GM23338 (cell line): ENCODE measurements at regions not wholly inside any gene's neighbourhood (a gene's known extent, or its start where the extent isn't known, plus 50 kb on each side); places are given as distances from the start of the nearest gene placed in this dataset.

Source experiments
- CTCF ChIP-seq, 2 experiments: fragments of 200-600 bp in 1 of 2; sonication (generic) in 1 of 2; conservative IDR thresholded peaks; 2 replicates each; pipeline versions ENCODE4 v1.5.1 to v1.6.1; 2016 to 2017; ENCODE audit warnings: antibody characterized with exemption in 2 of 2, low read depth in 2 of 2, mild to moderate bottlenecking in 2 of 2, moderate library complexity in 1 of 2
- EZH2 ChIP-seq: fragments of 200-600 bp; sonication (generic); IDR thresholded peaks from one replicate; pipeline ENCODE4 v1.8.0; 2017; ENCODE audit warnings: antibody characterized with exemption, mild to moderate bottlenecking, low read depth; ENCODE audit not compliant: unreplicated experiment
- EZH2phosphoT487 ChIP-seq: fragments of 200-600 bp; sonication (generic); IDR thresholded peaks from one replicate; pipeline ENCODE4 v1.8.1; 2018; ENCODE audit warnings: antibody characterized with exemption; ENCODE audit not compliant: unreplicated experiment
- POLR2AphosphoS5 ChIP-seq: IDR thresholded peaks from 2 replicates; pipeline ENCODE4 v1.6.1; 2016; ENCODE audit warnings: antibody characterized with exemption, low read depth
- ZNF114 ChIP-seq: fragments of 250-450 bp; sonication (Bioruptor Pico); IDR thresholded peaks from 2 replicates; pipeline ENCODE4 v1.5.0; 2020; ENCODE audit warnings: mild to moderate bottlenecking, moderate library complexity
- ZNF331 ChIP-seq: fragments of 250-450 bp; sonication (Bioruptor Pico); IDR thresholded peaks from 2 replicates; pipeline ENCODE4 v1.5.0; 2020; ENCODE audit warnings: low read depth, mild to moderate bottlenecking, moderate library complexity

GRCh38 chr2:56674084-56674483 is 490.3 kb downstream of the CCDC85A start:
- TF ChIP-seq CTCF (conservative IDR thresholded peaks at IDR 0.05; ENCODE audit: low read depth in 2 of 2) (no peak), POLR2AphosphoS5 (no peak), EZH2 (no peak), ZNF114 (no peak), EZH2phosphoT487 (no peak), ZNF331 (CRISPR knock-in tag) (no peak)
